Neural cell (in vitro differentiated cells): ENCODE measurements at regions not wholly inside any gene's neighbourhood (a gene's known extent, or its start where the extent isn't known, plus 50 kb on each side); places are given as distances from the start of the nearest gene placed in this dataset.

Experiments used
- H2AFZ ChIP-seq: fragments of 200-600, 300-800 bp; sonication (generic), shearing (Covaris generic); 2 replicates; pipeline ENCODE4 v1.6.0; 2014; ENCODE audit warnings: low read depth, mild to moderate bottlenecking, antibody characterized with exemption, low read length, moderate library complexity
- H3F3A ChIP-seq: fragments of 200-600 bp; shearing (Covaris generic); 2 replicates; pipeline ENCODE4 v1.6.1; 2016; ENCODE audit warnings: mild to moderate bottlenecking, moderate library complexity, mixed read lengths, antibody characterized with exemption, low read length; ENCODE audit not compliant: insufficient read depth, poor library complexity, severe bottlenecking
- H3K27ac ChIP-seq: fragments of 200-600, 300-800 bp; sonication (generic), shearing (Covaris generic); 2 replicates; pipeline ENCODE4 v1.5.1; 2014; ENCODE audit warnings: mild to moderate bottlenecking, low read length, moderate library complexity
- H3K27me3 ChIP-seq: fragments of 300-800, 200-600 bp; sonication (generic), shearing (Covaris generic); 2 replicates; pipeline ENCODE4 v1.6.0; 2014; ENCODE audit warnings: mild to moderate bottlenecking, low read depth, low read length, moderate library complexity; ENCODE audit not compliant: insufficient read depth
- H3K36me3 ChIP-seq: fragments of 300-800, 200-600 bp; sonication (generic), shearing (Covaris generic); 2 replicates; pipeline ENCODE4 v1.5.1; 2014; ENCODE audit warnings: mild to moderate bottlenecking, antibody characterized with exemption, low read length, moderate library complexity; ENCODE audit not compliant: insufficient read depth
- H3K4me2 ChIP-seq: fragments of 300-800, 200-600 bp; sonication (generic), shearing (Covaris generic); 2 replicates; pipeline ENCODE4 v1.6.0; 2014; ENCODE audit warnings: mild to moderate bottlenecking, low read length
- H3K4me3 ChIP-seq: fragments of 300-800, 200-600 bp; sonication (generic), shearing (Covaris generic); 2 replicates; pipeline ENCODE4 v1.5.1; 2014; ENCODE audit warnings: mild to moderate bottlenecking, low read length, moderate library complexity
- H3K79me2 ChIP-seq: fragments of 200-600 bp; shearing (Covaris generic); replicated peaks from 2 replicates; pipeline ENCODE4 v1.6.0; 2014; ENCODE audit warnings: mild to moderate bottlenecking, low read length, moderate library complexity; ENCODE audit not compliant: insufficient read depth
- H3K9ac ChIP-seq: fragments of 300-800, 200-600 bp; sonication (generic), shearing (Covaris generic); 2 replicates; pipeline ENCODE4 v1.6.1; 2016; ENCODE audit warnings: mild to moderate bottlenecking, low read length, mixed read lengths
- H3K9me2 ChIP-seq: fragments of 200-600 bp; shearing (Covaris generic); 2 replicates; pipeline ENCODE4 v1.6.1; 2016; ENCODE audit warnings: mild to moderate bottlenecking, low read length, mixed read lengths; ENCODE audit not compliant: insufficient read depth
- H3K9me3 ChIP-seq: fragments of 200-600, 300-800 bp; sonication (generic), shearing (Covaris generic); 2 replicates; pipeline ENCODE4 v1.6.1; 2016; ENCODE audit warnings: mild to moderate bottlenecking, mixed run types, low read length, moderate library complexity, mixed read lengths
- H4K20me1 ChIP-seq: fragments of 200-600 bp; shearing (Covaris generic); 2 replicates; pipeline ENCODE4 v1.6.1; 2016; ENCODE audit warnings: mild to moderate bottlenecking, mixed run types; ENCODE audit not compliant: insufficient read depth
- CTCF ChIP-seq: fragments of 450-650 bp; IDR thresholded peaks from 2 replicates; pipeline ENCODE4 v1.5.1; 2014; ENCODE audit warnings: antibody characterized with exemption, mild to moderate bottlenecking, moderate library complexity; ENCODE audit not compliant: poor library complexity, severe bottlenecking
- EP300 ChIP-seq: fragments of 450-650 bp; conservative IDR thresholded peaks from 2 replicates; pipeline ENCODE4 v1.6.1; 2014; ENCODE audit warnings: antibody characterized with exemption, mild to moderate bottlenecking, moderate library complexity; ENCODE audit not compliant: poor library complexity, severe bottlenecking
- EZH2 ChIP-seq: fragments of 200-600, 300-800 bp; shearing (Covaris generic), sonication (generic); IDR thresholded peaks from 2 replicates; pipeline ENCODE4 v1.6.1; 2014; ENCODE audit warnings: antibody characterized with exemption, low read length, borderline replicate concordance, mild to moderate bottlenecking; ENCODE audit not compliant: insufficient read depth, poor library complexity, severe bottlenecking
- MXI1 ChIP-seq: fragments of 450-650 bp; conservative IDR thresholded peaks from 2 replicates; pipeline ENCODE4 v1.6.1; 2014; ENCODE audit warnings: antibody characterized with exemption, mild to moderate bottlenecking; ENCODE audit not compliant: poor library complexity, severe bottlenecking
- POLR2AphosphoS5 ChIP-seq: IDR thresholded peaks from 2 replicates; pipeline ENCODE4 v1.6.1; 2012
- RAD21 ChIP-seq: fragments of 450-650 bp; conservative IDR thresholded peaks from 2 replicates; pipeline ENCODE4 v1.6.1; 2014; ENCODE audit warnings: antibody characterized with exemption, mild to moderate bottlenecking, moderate library complexity
- REST ChIP-seq: IDR thresholded peaks from 2 replicates; pipeline ENCODE4 v1.6.1; 2012; ENCODE audit warnings: borderline replicate concordance
- SMC3 ChIP-seq: fragments of 450-650 bp; conservative IDR thresholded peaks from 2 replicates; pipeline ENCODE4 v1.6.1; 2014; ENCODE audit warnings: antibody characterized with exemption, mild to moderate bottlenecking, moderate library complexity; ENCODE audit not compliant: poor library complexity
- TAF1 ChIP-seq: IDR thresholded peaks from 2 replicates; pipeline ENCODE4 v1.6.1; 2012; ENCODE audit warnings: low read depth

- TF ChIP-seq REST (no peak), MXI1 (no peak), EP300 (no peak), CTCF (no peak), EZH2 (no peak), SMC3 (no peak), RAD21 (no peak), TAF1 (no peak), POLR2AphosphoS5 (no peak)
- H4K20me1 ChIP-seq = no peaks in the 10 kb centered on the region
- H3K9ac ChIP-seq = no peak overlapping the region
- no peak overlapping the region for H2AFZ ChIP-seq
- no peaks in the 10 kb centered on the region for H3K27me3 ChIP-seq
- H3K9me2 ChIP-seq = no peaks in the 10 kb centered on the region
- H3K9me3 ChIP-seq = no peaks in the 10 kb centered on the region
- H3K4me3 ChIP-seq = no peak overlapping the region
- H3K36me3 ChIP-seq = no peaks in the 10 kb centered on the region
- H3F3A ChIP-seq = no peaks in the 10 kb centered on the region
- H3K27ac ChIP-seq = no peak overlapping the region
- no peaks in the 10 kb centered on the region for H3K79me2 ChIP-seq
- no peak overlapping the region for H3K4me2 ChIP-seq
Observed at GRCh38 chr3:64799606-64800005, 111.8 kb upstream of the ADAMTS9 start.

GRCh38 chr3:64798316-64798715 lies 110.5 kb upstream of the ADAMTS9 start:
- Histone ChIP-seq H3K9me2 (no peaks in the 10 kb centered on the region), H3K79me2 (no peaks in the 10 kb centered on the region), H3K9me3 (no peaks in the 10 kb centered on the region), H4K20me1 (no peaks in the 10 kb centered on the region), H3F3A (no peaks in the 10 kb centered on the region), H3K27ac (no peak overlapping the region), H3K4me2 (no peak overlapping the region), H2AFZ (no peak overlapping the region), H3K36me3 (no peaks in the 10 kb centered on the region), H3K9ac (no peak overlapping the region), H3K4me3 (no peak overlapping the region), H3K27me3 (no peaks in the 10 kb centered on the region)
- TF ChIP-seq TAF1 (no peak), EP300 (no peak), SMC3 (no peak), REST (no peak), MXI1 (no peak), EZH2 (no peak), POLR2AphosphoS5 (no peak), RAD21 (no peak), CTCF (no peak)
